Panc1 (cell line): ENCODE measurements at regions not wholly inside any gene's neighbourhood (a gene's known extent, or its start where the extent isn't known, plus 50 kb on each side); places are given as distances from the start of the nearest gene placed in this dataset.

Experiments used
- POLR2AphosphoS5 ChIP-seq: IDR thresholded peaks from 2 replicates; pipeline ENCODE4 v1.6.1; 2012; ENCODE audit warnings: mild to moderate bottlenecking, low read depth, low read length, moderate library complexity
- SIN3A ChIP-seq: IDR thresholded peaks from 2 replicates; pipeline ENCODE4 v1.6.1; 2012; ENCODE audit warnings: low read depth, mild to moderate bottlenecking, low read length, moderate library complexity, borderline replicate concordance; ENCODE audit not compliant: insufficient read depth
- TCF7L2 ChIP-seq: IDR thresholded peaks from 2 replicates; pipeline ENCODE4 v1.6.1; 2011; ENCODE audit warnings: mild to moderate bottlenecking, low read depth, low read length, inconsistent platforms
- TF ChIP-seq, protein P1 (sequence below): fragments of 450-650 bp; IDR thresholded peaks from 2 replicates; pipeline ENCODE4 v1.5.1; 2017; ENCODE audit warnings: mild to moderate bottlenecking
- TF ChIP-seq, protein P2 (sequence below), 2 experiments: IDR thresholded peaks; 2 replicates each; pipeline ENCODE4 v1.6.1; 2011 to 2012; ENCODE audit warnings: low read depth in 2 of 2, control low read depth in 1 of 2, low read length in 1 of 2, mild to moderate bottlenecking in 1 of 2, moderate library complexity in 1 of 2; ENCODE audit not compliant: insufficient read depth in 1 of 2

DNA sequence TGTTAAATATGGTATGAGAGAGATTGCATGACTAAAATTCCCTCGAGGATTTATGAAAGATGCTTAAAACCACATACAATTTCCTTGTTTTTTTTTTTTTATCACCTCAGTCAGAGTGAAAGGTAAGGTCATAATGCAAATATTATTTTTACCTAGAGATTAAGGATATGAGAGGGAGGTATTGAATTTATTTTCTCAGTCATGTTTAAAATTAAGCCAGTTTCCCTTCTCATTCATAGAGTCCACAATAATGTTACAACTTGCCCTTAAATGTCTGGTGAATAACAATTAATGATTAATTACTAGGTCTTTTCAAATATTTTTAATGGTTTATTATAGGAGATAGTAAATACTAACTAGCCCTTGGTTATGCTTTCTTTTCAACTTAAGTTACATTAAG, 144.9 kb upstream of the HAPLN1 start:
- TF ChIP-seq, protein P1, sequence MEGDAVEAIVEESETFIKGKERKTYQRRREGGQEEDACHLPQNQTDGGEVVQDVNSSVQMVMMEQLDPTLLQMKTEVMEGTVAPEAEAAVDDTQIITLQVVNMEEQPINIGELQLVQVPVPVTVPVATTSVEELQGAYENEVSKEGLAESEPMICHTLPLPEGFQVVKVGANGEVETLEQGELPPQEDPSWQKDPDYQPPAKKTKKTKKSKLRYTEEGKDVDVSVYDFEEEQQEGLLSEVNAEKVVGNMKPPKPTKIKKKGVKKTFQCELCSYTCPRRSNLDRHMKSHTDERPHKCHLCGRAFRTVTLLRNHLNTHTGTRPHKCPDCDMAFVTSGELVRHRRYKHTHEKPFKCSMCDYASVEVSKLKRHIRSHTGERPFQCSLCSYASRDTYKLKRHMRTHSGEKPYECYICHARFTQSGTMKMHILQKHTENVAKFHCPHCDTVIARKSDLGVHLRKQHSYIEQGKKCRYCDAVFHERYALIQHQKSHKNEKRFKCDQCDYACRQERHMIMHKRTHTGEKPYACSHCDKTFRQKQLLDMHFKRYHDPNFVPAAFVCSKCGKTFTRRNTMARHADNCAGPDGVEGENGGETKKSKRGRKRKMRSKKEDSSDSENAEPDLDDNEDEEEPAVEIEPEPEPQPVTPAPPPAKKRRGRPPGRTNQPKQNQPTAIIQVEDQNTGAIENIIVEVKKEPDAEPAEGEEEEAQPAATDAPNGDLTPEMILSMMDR: no peak
- TF ChIP-seq, protein P2, sequence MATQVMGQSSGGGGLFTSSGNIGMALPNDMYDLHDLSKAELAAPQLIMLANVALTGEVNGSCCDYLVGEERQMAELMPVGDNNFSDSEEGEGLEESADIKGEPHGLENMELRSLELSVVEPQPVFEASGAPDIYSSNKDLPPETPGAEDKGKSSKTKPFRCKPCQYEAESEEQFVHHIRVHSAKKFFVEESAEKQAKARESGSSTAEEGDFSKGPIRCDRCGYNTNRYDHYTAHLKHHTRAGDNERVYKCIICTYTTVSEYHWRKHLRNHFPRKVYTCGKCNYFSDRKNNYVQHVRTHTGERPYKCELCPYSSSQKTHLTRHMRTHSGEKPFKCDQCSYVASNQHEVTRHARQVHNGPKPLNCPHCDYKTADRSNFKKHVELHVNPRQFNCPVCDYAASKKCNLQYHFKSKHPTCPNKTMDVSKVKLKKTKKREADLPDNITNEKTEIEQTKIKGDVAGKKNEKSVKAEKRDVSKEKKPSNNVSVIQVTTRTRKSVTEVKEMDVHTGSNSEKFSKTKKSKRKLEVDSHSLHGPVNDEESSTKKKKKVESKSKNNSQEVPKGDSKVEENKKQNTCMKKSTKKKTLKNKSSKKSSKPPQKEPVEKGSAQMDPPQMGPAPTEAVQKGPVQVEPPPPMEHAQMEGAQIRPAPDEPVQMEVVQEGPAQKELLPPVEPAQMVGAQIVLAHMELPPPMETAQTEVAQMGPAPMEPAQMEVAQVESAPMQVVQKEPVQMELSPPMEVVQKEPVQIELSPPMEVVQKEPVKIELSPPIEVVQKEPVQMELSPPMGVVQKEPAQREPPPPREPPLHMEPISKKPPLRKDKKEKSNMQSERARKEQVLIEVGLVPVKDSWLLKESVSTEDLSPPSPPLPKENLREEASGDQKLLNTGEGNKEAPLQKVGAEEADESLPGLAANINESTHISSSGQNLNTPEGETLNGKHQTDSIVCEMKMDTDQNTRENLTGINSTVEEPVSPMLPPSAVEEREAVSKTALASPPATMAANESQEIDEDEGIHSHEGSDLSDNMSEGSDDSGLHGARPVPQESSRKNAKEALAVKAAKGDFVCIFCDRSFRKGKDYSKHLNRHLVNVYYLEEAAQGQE (IDR thresholded peaks at IDR 0.05; ENCODE audit: insufficient read depth in 1 of 2, low read depth in 2 of 2, low read length in 1 of 2): no peak
- TF ChIP-seq POLR2AphosphoS5: no peak
- TF ChIP-seq TCF7L2: no peak
- no peak for TF ChIP-seq SIN3A
